Panc1 (cell line): ENCODE measurements at regions not wholly inside any gene's neighbourhood (a gene's known extent, or its start where the extent isn't known, plus 50 kb on each side); places are given as distances from the start of the nearest gene placed in this dataset.

Experiments
- ATAC-seq: fragments of 200-7000 bp; cut with Tn5 transposase; 2 replicates; pipeline ENCODE4 v1.9.1; 2020; ENCODE audit warnings: mild to moderate bottlenecking, moderate library complexity
- BruUV-seq: library from RNA; stranded (reverse); fragments of 400-500 nt; replicated peaks from 2 replicates; lab custom pipeline; 2021; lab: Mats Ljungman, UMichigan
- CTCF ChIA-PET: fragments of 300-600 bp; sonication (Branson Sonifier 250); formaldehyde crosslinking; loops from one replicate; lab custom pipeline; 2022; ENCODE audit warnings: antibody characterized with exemption; lab: Charles Lee
- POLR2A ChIA-PET: fragments of 300-600 bp; sonication (Branson Sonifier 250); formaldehyde crosslinking; loops from one replicate; lab custom pipeline; 2022; ENCODE audit warnings: antibody characterized with exemption; lab: Charles Lee
- DNase-seq: peaks from one replicate; pipeline ENCODE4 v3.0.0-alpha.2; 2010; ENCODE audit warnings: low read depth, low spot score
- H3K27ac ChIP-seq: 2 replicates; pipeline ENCODE4 v1.5.1; 2011; ENCODE audit warnings: mild to moderate bottlenecking, low read length, inconsistent platforms
- H3K27me3 ChIP-seq: fragments of 200-500 bp; sonication (Bioruptor generic); 2 replicates; pipeline ENCODE4 v1.6.0; 2014; ENCODE audit warnings: low read length, inconsistent platforms; ENCODE audit not compliant: control insufficient read depth, insufficient read depth
- H3K36me3 ChIP-seq: fragments of 200-500 bp; sonication (Bioruptor generic); 2 replicates; pipeline ENCODE4 v1.5.1; 2014; ENCODE audit warnings: inconsistent platforms, mild to moderate bottlenecking, low read length, moderate library complexity; ENCODE audit not compliant: control insufficient read depth, insufficient read depth
- H3K4me1 ChIP-seq: 2 replicates; pipeline ENCODE4 v1.5.1; 2011; ENCODE audit warnings: inconsistent platforms, mild to moderate bottlenecking, low read length, moderate library complexity; ENCODE audit not compliant: control insufficient read depth, insufficient read depth
- H3K4me3 ChIP-seq, 2 experiments: 2 replicates each; pipeline ENCODE4 v1.5.1; 2011 to 2012; ENCODE audit warnings: low read depth in 2 of 2, low read length in 2 of 2, mild to moderate bottlenecking in 2 of 2, inconsistent platforms in 1 of 2, moderate library complexity in 1 of 2
- H3K9me3 ChIP-seq: fragments of 200-500 bp; sonication (Bioruptor generic); 2 replicates; pipeline ENCODE4 v1.5.1; 2014; ENCODE audit warnings: low read depth, mild to moderate bottlenecking, inconsistent platforms, low read length, moderate library complexity; ENCODE audit not compliant: control insufficient read depth, insufficient read depth
- POLR2AphosphoS5 ChIP-seq: IDR thresholded peaks from 2 replicates; pipeline ENCODE4 v1.6.1; 2012; ENCODE audit warnings: mild to moderate bottlenecking, low read depth, low read length, moderate library complexity
- SIN3A ChIP-seq: IDR thresholded peaks from 2 replicates; pipeline ENCODE4 v1.6.1; 2012; ENCODE audit warnings: low read depth, mild to moderate bottlenecking, low read length, moderate library complexity, borderline replicate concordance; ENCODE audit not compliant: insufficient read depth
- TCF7L2 ChIP-seq: IDR thresholded peaks from 2 replicates; pipeline ENCODE4 v1.6.1; 2011; ENCODE audit warnings: mild to moderate bottlenecking, low read depth, low read length, inconsistent platforms
- in situ Hi-C: cut with HindIII; loops from 2 replicates; pipeline ENCODE4 v1.10.0; 2016; ENCODE audit warnings: low sequenced_read_pairs, low pct_unique_long_range_greater_than_20kb
- intact Hi-C: fragments of 100-400 bp; cut with micrococcal nuclease; formaldehyde crosslinking; loops from one replicate; pipeline ENCODE4 v1.10.0; 2022; ENCODE audit not compliant: unreplicated experiment
- TF ChIP-seq, protein P1 (sequence below), 2 experiments: IDR thresholded peaks; 2 replicates each; pipeline ENCODE4 v1.6.1; 2011 to 2012; ENCODE audit warnings: low read depth in 2 of 2, control low read depth in 1 of 2, low read length in 1 of 2, mild to moderate bottlenecking in 1 of 2, moderate library complexity in 1 of 2; ENCODE audit not compliant: insufficient read depth in 1 of 2
- TF ChIP-seq, protein P2 (sequence below): fragments of 450-650 bp; IDR thresholded peaks from 2 replicates; pipeline ENCODE4 v1.5.1; 2017; ENCODE audit warnings: mild to moderate bottlenecking

DNA sequence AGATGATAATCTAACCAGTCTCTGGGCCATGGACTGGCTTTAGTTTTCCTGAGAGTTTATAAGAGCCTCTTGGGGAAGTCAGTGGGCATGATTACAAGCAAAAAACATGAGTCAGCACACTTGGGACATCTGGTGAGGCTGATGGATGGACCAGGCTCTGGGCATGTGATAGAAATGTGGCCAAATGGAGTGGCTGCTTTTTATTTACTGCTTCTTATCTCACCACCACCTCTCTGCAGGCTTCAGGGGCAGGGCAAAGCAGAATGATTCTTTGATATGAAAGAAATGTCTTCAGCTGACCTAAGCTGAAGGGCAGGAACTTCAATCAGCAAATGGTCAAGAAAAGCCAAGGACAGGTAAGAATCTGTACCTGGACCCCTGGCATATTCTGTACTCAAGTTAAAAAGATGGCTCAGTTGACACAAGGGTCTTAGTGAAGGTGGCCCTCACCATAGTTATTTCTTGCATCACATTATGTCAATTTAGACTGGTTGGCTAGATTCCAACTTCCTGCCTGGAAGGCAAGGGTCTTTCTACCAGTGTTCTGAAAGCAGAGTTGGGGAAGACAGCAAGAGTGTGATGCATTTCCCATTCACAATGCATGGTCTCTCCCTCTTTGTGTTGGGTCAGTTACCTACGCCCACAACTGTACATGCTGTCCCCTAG, 162.8 kb downstream of the FASLG start:
- no peak overlapping the region for H3K4me3 ChIP-seq
- in situ Hi-C loops: no loop called here
- ChIA-PET POLR2A (interaction anchor here (0.6 kb wide), 1 partner anchor 49 kb away, joined by 3 read pairs; no protein-coding TSS in a partner anchor), CTCF (no interaction called here)
- H3K36me3 ChIP-seq: no peaks in the 10 kb centered on the region
- intact Hi-C loops: loop anchor here (10.0 kb wide), 1 partner anchor 77 kb away; no protein-coding TSS in a partner anchor
- H3K9me3 ChIP-seq: no peaks in the 10 kb centered on the region
- no TSS peak for BruUV-seq
- no peak for DNase-seq
- no peak for TF ChIP-seq SIN3A
- no peak for TF ChIP-seq POLR2AphosphoS5
- TF ChIP-seq, protein P1, sequence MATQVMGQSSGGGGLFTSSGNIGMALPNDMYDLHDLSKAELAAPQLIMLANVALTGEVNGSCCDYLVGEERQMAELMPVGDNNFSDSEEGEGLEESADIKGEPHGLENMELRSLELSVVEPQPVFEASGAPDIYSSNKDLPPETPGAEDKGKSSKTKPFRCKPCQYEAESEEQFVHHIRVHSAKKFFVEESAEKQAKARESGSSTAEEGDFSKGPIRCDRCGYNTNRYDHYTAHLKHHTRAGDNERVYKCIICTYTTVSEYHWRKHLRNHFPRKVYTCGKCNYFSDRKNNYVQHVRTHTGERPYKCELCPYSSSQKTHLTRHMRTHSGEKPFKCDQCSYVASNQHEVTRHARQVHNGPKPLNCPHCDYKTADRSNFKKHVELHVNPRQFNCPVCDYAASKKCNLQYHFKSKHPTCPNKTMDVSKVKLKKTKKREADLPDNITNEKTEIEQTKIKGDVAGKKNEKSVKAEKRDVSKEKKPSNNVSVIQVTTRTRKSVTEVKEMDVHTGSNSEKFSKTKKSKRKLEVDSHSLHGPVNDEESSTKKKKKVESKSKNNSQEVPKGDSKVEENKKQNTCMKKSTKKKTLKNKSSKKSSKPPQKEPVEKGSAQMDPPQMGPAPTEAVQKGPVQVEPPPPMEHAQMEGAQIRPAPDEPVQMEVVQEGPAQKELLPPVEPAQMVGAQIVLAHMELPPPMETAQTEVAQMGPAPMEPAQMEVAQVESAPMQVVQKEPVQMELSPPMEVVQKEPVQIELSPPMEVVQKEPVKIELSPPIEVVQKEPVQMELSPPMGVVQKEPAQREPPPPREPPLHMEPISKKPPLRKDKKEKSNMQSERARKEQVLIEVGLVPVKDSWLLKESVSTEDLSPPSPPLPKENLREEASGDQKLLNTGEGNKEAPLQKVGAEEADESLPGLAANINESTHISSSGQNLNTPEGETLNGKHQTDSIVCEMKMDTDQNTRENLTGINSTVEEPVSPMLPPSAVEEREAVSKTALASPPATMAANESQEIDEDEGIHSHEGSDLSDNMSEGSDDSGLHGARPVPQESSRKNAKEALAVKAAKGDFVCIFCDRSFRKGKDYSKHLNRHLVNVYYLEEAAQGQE (IDR thresholded peaks at IDR 0.05; ENCODE audit: insufficient read depth in 1 of 2, low read depth in 2 of 2, low read length in 1 of 2): no peak
- TF ChIP-seq TCF7L2: no peak
- no peaks in the 10 kb centered on the region for H3K4me1 ChIP-seq
- no peak for ATAC-seq
- no peaks in the 10 kb centered on the region for H3K27me3 ChIP-seq
- no peak overlapping the region for H3K27ac ChIP-seq

- BruUV-seq: no TSS peak
- ATAC-seq (no peak), DNase-seq (no peak)
- ChIA-PET POLR2A (no interaction called here), CTCF (no interaction called here)
- H3K9me3 ChIP-seq: no peaks in the 10 kb centered on the region
- TF ChIP-seq POLR2AphosphoS5 (no peak), SIN3A (no peak), TCF7L2 (no peak)
- TF ChIP-seq, protein P1 (IDR thresholded peaks at IDR 0.05; ENCODE audit: insufficient read depth in 1 of 2, low read depth in 2 of 2, low read length in 1 of 2): no peak
- TF ChIP-seq, protein P2, sequence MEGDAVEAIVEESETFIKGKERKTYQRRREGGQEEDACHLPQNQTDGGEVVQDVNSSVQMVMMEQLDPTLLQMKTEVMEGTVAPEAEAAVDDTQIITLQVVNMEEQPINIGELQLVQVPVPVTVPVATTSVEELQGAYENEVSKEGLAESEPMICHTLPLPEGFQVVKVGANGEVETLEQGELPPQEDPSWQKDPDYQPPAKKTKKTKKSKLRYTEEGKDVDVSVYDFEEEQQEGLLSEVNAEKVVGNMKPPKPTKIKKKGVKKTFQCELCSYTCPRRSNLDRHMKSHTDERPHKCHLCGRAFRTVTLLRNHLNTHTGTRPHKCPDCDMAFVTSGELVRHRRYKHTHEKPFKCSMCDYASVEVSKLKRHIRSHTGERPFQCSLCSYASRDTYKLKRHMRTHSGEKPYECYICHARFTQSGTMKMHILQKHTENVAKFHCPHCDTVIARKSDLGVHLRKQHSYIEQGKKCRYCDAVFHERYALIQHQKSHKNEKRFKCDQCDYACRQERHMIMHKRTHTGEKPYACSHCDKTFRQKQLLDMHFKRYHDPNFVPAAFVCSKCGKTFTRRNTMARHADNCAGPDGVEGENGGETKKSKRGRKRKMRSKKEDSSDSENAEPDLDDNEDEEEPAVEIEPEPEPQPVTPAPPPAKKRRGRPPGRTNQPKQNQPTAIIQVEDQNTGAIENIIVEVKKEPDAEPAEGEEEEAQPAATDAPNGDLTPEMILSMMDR: no peak
- in situ Hi-C loops: no loop called here
- no peaks in the 10 kb centered on the region for H3K36me3 ChIP-seq
- H3K4me1 ChIP-seq: no peaks in the 10 kb centered on the region
- no peak overlapping the region for H3K27ac ChIP-seq
- H3K4me3 ChIP-seq: no peak overlapping the region
- no peaks in the 10 kb centered on the region for H3K27me3 ChIP-seq
- intact Hi-C loops: loop anchor here (10.0 kb wide), 1 partner anchor 78 kb away; no protein-coding TSS in a partner anchor
Measured at GRCh38 chr1:172822886-172823285, 164.0 kb downstream of the FASLG start.
